ENCODE measurements at regions not wholly inside any gene's neighbourhood (a gene's known extent, or its start where the extent isn't known, plus 50 kb on each side); places are given as distances from the start of the nearest gene placed in this dataset.

DNA sequence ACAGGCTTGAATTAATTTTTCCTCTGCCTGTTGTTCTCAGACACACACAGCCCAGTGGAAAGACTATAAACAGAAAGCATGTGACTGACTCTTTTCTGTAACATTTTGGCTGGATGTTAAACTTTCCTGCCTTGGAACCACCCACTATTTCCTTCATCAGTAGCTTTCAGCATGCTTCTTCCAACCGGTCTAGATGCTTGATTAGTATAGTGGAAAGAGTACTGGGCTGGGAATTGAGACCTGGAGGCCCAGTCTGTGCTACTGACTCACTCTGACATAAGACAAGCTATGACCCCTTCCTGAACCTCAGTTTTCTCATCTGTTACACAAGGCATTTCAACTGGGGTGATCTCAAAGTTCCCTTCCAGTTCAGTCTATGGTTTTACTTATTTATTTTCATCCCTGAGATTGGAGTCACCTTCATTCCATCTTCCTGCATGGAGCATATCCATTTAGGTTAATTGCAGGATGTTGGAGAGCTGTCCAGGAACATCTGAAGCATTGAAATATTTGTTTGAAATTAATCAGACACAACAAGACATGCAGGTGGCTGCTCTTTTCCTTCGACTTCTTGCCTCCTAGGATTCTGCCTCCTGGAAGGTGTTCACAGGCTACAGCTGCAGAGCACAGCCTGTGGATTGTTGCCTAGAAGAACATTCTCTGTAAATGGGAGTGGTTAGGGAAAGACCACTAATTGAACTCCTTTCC is 173.4 kb downstream of the RTL9 start:
- H3K79me2 ChIP-seq (ENCODE audit: control insufficient read depth, insufficient read depth, low read length), result no peaks in the 10 kb centered on the region
- no peaks in the 10 kb centered on the region for H3K4me1 ChIP-seq (ENCODE audit: control insufficient read depth, extremely low read depth, insufficient read depth, low read length)
- ChIA-PET CTCF (no interaction called here), POLR2A (no interaction called here)
- dilution Hi-C loops (cut with MboI; ENCODE audit: extremely low pct_ligation_motif_present, low sequenced_read_pairs), result no loop called here
- H4K20me1 ChIP-seq (replicated peaks; ENCODE audit: control insufficient read depth, extremely low read depth, insufficient read depth, low read length), result no peaks in the 10 kb centered on the region
- intact Hi-C loops (cut with micrococcal nuclease), result no loop called here
- FAIRE-seq (no peak), DNase-seq (ENCODE audit: low read depth, low spot score) (no peak)
- H3K36me3 ChIP-seq (ENCODE audit: control insufficient read depth in 2 of 2, extremely low read depth in 1 of 2, insufficient read depth in 2 of 2, low read length in 2 of 2), result no peaks in the 10 kb centered on the region
- no peak overlapping the region for H3K4me2 ChIP-seq (ENCODE audit: insufficient read depth, low read length)
- no peak overlapping the region for H3K27ac ChIP-seq (ENCODE audit: insufficient read depth, low read depth, low read length)
- H2AFZ ChIP-seq (ENCODE audit: low read depth, low read length), result no peak overlapping the region
- H3K9me3 ChIP-seq (replicated peaks; ENCODE audit: control insufficient read depth, insufficient read depth, low read length), result no peaks in the 10 kb centered on the region
- H3K4me3 ChIP-seq (replicated peaks in 1 of 3; ENCODE audit: insufficient read depth in 1 of 3, low read depth in 1 of 3, low read length in 3 of 3), result no peak overlapping the region
- no peaks in the 10 kb centered on the region for H3K27me3 ChIP-seq (ENCODE audit: control insufficient read depth in 2 of 2, insufficient read depth in 2 of 2, low read length in 2 of 2)
- BruUV-seq (replicated peaks), result no TSS peak
- TF ChIP-seq, protein P1, sequence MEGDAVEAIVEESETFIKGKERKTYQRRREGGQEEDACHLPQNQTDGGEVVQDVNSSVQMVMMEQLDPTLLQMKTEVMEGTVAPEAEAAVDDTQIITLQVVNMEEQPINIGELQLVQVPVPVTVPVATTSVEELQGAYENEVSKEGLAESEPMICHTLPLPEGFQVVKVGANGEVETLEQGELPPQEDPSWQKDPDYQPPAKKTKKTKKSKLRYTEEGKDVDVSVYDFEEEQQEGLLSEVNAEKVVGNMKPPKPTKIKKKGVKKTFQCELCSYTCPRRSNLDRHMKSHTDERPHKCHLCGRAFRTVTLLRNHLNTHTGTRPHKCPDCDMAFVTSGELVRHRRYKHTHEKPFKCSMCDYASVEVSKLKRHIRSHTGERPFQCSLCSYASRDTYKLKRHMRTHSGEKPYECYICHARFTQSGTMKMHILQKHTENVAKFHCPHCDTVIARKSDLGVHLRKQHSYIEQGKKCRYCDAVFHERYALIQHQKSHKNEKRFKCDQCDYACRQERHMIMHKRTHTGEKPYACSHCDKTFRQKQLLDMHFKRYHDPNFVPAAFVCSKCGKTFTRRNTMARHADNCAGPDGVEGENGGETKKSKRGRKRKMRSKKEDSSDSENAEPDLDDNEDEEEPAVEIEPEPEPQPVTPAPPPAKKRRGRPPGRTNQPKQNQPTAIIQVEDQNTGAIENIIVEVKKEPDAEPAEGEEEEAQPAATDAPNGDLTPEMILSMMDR (IDR thresholded peaks at IDR 0.05; ENCODE audit: extremely low read depth in 1 of 2, insufficient read depth in 1 of 2, low read depth in 1 of 2, low read length in 2 of 2), result no peak
- no peak for TF ChIP-seq MYC (IDR thresholded peaks at IDR 0.05; ENCODE audit: low read depth, low read length)
- no peak for TF ChIP-seq POLR2AphosphoS5 (IDR thresholded peaks at IDR 0.05; ENCODE audit: insufficient read depth, low read depth, low read length)
- TF ChIP-seq EZH2 (IDR thresholded peaks at IDR 0.05; ENCODE audit: borderline replicate concordance, low read depth, low read length, severe bottlenecking), result no peak
- TF ChIP-seq, protein P2, sequence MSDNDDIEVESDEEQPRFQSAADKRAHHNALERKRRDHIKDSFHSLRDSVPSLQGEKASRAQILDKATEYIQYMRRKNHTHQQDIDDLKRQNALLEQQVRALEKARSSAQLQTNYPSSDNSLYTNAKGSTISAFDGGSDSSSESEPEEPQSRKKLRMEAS (IDR thresholded peaks at IDR 0.05; ENCODE audit: insufficient read depth, insufficient read length), result no peak
- TF ChIP-seq POLR2A (IDR thresholded peaks at IDR 0.05; ENCODE audit: low read depth, low read length), result no peak
- no peak for TF ChIP-seq GATA2 (IDR thresholded peaks at IDR 0.05; ENCODE audit: insufficient read depth, insufficient read length, low read depth, low read length)
- TF ChIP-seq FOS (IDR thresholded peaks at IDR 0.05; ENCODE audit: borderline replicate concordance, insufficient read depth, low read length), result no peak
- TF ChIP-seq JUN (IDR thresholded peaks at IDR 0.05; ENCODE audit: borderline replicate concordance, insufficient read depth, insufficient read length, low read depth), result no peak
- no peaks in the 10 kb centered on the region for H3K9me1 ChIP-seq (replicated peaks; ENCODE audit: control insufficient read depth, extremely low read depth, insufficient read depth, low read length)
- H3K9ac ChIP-seq (replicated peaks; ENCODE audit: extremely low read depth, insufficient read depth, low read length), result no peak overlapping the region
